ENCODE measurements at regions not wholly inside any gene's neighbourhood (a gene's known extent, or its start where the extent isn't known, plus 50 kb on each side); places are given as distances from the start of the nearest gene placed in this dataset.

GRCh38 chr3:10667269-10667668 lies 148.8 kb upstream of the SLC6A11 start:
- TF ChIP-seq CREB1 (IDR thresholded peaks at IDR 0.05; ENCODE audit: low read depth) (no peak), EGR1 (IDR thresholded peaks at IDR 0.05) (no peak), NFIC (IDR thresholded peaks at IDR 0.05) (no peak), REST (IDR thresholded peaks at IDR 0.05; ENCODE audit: low read depth) (no peak), ZBTB7A (IDR thresholded peaks at IDR 0.05; ENCODE audit: low read depth) (no peak), EP300 (IDR thresholded peaks at IDR 0.05; ENCODE audit: borderline replicate concordance) (no peak), TCF12 (IDR thresholded peaks at IDR 0.05; ENCODE audit: low read depth) (no peak), RAD21 (IDR thresholded peaks at IDR 0.05; ENCODE audit: low read depth) (no peak)

DNA sequence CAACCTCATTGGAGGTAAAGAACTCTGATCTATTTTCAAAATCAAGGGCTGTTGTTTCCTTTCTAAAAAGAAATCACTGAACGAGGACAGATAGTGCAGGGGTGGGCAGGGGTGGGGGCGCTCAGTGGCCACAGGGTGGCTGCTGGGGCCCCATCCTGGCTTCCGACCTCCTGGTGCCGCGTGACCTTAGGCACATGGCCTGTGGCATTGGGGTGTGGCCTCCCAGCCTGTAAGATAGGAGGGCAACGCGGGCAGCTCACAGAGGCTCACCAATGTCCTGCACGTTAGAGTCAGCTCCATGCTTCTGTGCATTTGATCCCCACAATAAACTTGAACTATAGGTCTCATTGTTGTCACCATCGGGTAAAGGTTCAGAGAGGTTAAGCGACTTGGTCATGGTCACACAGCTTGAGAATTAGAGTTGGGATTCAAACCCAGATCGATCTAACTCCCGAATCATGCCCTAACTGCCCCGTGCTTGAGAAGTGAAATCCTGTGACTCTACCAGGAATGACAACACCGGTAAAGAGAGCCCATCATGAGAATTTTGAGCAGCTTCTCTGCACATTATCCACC lies 148.0 kb upstream of the SLC6A11 start:
- TF ChIP-seq REST (IDR thresholded peaks at IDR 0.05; ENCODE audit: low read depth) (no peak), CREB1 (IDR thresholded peaks at IDR 0.05; ENCODE audit: low read depth) (no peak), FOXM1 (IDR thresholded peaks at IDR 0.05; ENCODE audit: borderline replicate concordance, low read depth) (no peak), TCF12 (IDR thresholded peaks at IDR 0.05; ENCODE audit: low read depth) (no peak), CEBPB (IDR thresholded peaks at IDR 0.05) (no peak), NFIC (IDR thresholded peaks at IDR 0.05) (no peak), RAD21 (IDR thresholded peaks at IDR 0.05; ENCODE audit: low read depth) (no peak), ZBTB7A (IDR thresholded peaks at IDR 0.05; ENCODE audit: low read depth) (no peak), TAF1 (IDR thresholded peaks at IDR 0.05; ENCODE audit: low read depth) (no peak), EP300 (IDR thresholded peaks at IDR 0.05; ENCODE audit: borderline replicate concordance) (no peak), YY1 (IDR thresholded peaks at IDR 0.05; ENCODE audit: low read depth) (no peak)
- TF ChIP-seq, protein P1, sequence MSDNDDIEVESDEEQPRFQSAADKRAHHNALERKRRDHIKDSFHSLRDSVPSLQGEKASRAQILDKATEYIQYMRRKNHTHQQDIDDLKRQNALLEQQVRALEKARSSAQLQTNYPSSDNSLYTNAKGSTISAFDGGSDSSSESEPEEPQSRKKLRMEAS (IDR thresholded peaks at IDR 0.05), result no peak
- TF ChIP-seq, protein P2, sequence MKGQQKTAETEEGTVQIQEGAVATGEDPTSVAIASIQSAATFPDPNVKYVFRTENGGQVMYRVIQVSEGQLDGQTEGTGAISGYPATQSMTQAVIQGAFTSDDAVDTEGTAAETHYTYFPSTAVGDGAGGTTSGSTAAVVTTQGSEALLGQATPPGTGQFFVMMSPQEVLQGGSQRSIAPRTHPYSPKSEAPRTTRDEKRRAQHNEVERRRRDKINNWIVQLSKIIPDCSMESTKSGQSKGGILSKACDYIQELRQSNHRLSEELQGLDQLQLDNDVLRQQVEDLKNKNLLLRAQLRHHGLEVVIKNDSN (IDR thresholded peaks at IDR 0.05), result no peak

- TF ChIP-seq TCF12 (IDR thresholded peaks at IDR 0.05; ENCODE audit: low read depth) (no peak), FOXM1 (IDR thresholded peaks at IDR 0.05; ENCODE audit: borderline replicate concordance, low read depth) (no peak)
- TF ChIP-seq, protein P2 (IDR thresholded peaks at IDR 0.05), result no peak
These were observed 146.5 kb upstream of the SLC6A11 start for GRCh38 chr3:10669490-10670048.

DNA sequence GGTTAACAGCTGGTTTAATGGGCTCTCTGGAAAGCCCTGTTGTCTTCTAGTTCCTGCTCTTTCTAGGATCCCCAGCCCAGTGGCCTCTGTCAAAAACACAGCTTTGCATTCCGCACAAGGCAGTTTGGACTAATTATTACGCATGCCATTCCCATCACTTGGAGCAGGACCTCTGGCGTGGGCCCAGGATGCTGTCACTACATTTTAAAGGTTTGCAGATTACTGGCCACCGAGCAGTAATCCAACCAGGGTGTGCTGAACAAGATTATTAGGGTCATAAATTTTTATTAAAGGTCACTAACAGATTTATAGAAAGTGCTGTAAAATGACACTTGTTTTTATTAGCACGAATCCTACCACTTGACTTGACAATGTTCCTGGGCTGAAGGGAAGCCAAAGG lies 143.6 kb upstream of the SLC6A11 start:
- TF ChIP-seq, protein P1 (IDR thresholded peaks at IDR 0.05), result no peak
- TF ChIP-seq FOXM1 (IDR thresholded peaks at IDR 0.05; ENCODE audit: borderline replicate concordance, low read depth) (no peak), CEBPB (IDR thresholded peaks at IDR 0.05) (no peak), REST (IDR thresholded peaks at IDR 0.05; ENCODE audit: low read depth) (no peak), CREB1 (IDR thresholded peaks at IDR 0.05; ENCODE audit: low read depth) (no peak), TEAD4 (IDR thresholded peaks at IDR 0.05) (no peak), NFIC (IDR thresholded peaks at IDR 0.05) (no peak), ZBTB7A (IDR thresholded peaks at IDR 0.05; ENCODE audit: low read depth) (no peak), EP300 (IDR thresholded peaks at IDR 0.05; ENCODE audit: borderline replicate concordance) (no peak), EGR1 (IDR thresholded peaks at IDR 0.05) (no peak), TCF12 (IDR thresholded peaks at IDR 0.05; ENCODE audit: low read depth) (no peak), RAD21 (IDR thresholded peaks at IDR 0.05; ENCODE audit: low read depth) (no peak), YY1 (IDR thresholded peaks at IDR 0.05; ENCODE audit: low read depth) (no peak), TAF1 (IDR thresholded peaks at IDR 0.05; ENCODE audit: low read depth) (no peak)
- TF ChIP-seq, protein P2 (IDR thresholded peaks at IDR 0.05), result no peak
